Heart left ventricle (tissue), 13 donors: ENCODE measurements at regions not wholly inside any gene's neighbourhood (a gene's known extent, or its start where the extent isn't known, plus 50 kb on each side); places are given as distances from the start of the nearest gene placed in this dataset.

ENCODE experiments used
- POLR2A ChIP-seq, 2 donors: fragments of 450-650 bp; IDR thresholded peaks; one replicate each; pipeline ENCODE4 v1.6.1; 2017; ENCODE audit warnings: antibody characterized with exemption in 2 of 2, mild to moderate bottlenecking in 2 of 2, moderate library complexity in 2 of 2
- TF ChIP-seq, protein P1 (sequence below), 12 donors: fragments of 200-600 bp; sonication (generic) in 4 of 12; IDR thresholded peaks; one replicate each; pipeline versions ENCODE4 v1.5.0 to v1.8.0; 2018 to 2022; ENCODE audit warnings: antibody characterized with exemption in 12 of 12, mild to moderate bottlenecking in 5 of 12
- donor health status: ischemic (EF 13 %, LVEDD 7.1; RV severe dilation, severe dysfunction).
- donor health status: DM: no; HTN: yes; CAD: no.
- donor health status: DM: no; HTN: no; CAD: no.
- donor health status: ischemic (EF 25% LVEDD 6.9; RV normal size, moderate dysfunction).
- donor health status: ischemic (EF 25% LVEDD 5.7; RV mildly dilated, moderate dysfunction).
- donor health status: ischemic (EF 35%, LVEDD 5.7; RV mildly dilated, moderate dysfunction).
- donor health status: nonischemic (EF 11% LVEDD 7.7; RV severe dilation, severe dysfunction).
- donor health status: DM: yes; HTN: yes; CAD: no.
- donor health status: PGD.
- donor health status: ischemic (EF 29% LVEDD 5.4; RV normal size, mild dysfunction).
- donor health status: nonischemic (EF 23%, LVEDD 6.1; RV moderate dilation, normal function).

DNA sequence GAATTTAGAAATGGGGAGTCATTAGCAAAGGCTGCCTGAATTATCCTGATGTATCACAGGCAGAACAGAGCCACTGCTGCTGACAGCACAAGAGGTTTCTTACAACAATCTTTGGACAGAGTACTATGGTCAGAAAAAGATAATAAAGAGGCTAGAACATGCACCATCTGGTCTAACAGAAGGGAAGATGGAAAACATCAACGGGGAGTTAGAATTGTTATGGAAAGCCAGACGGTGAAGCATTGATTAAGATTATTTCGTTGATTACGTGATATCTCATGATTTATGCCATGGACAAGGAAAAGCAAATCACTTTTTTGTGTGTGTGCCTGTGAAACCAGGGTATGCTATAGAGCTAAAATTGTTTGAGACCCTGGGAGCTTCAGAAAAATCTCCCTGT is 409.4 kb upstream of the ETAA1 start:
- TF ChIP-seq, protein P1, sequence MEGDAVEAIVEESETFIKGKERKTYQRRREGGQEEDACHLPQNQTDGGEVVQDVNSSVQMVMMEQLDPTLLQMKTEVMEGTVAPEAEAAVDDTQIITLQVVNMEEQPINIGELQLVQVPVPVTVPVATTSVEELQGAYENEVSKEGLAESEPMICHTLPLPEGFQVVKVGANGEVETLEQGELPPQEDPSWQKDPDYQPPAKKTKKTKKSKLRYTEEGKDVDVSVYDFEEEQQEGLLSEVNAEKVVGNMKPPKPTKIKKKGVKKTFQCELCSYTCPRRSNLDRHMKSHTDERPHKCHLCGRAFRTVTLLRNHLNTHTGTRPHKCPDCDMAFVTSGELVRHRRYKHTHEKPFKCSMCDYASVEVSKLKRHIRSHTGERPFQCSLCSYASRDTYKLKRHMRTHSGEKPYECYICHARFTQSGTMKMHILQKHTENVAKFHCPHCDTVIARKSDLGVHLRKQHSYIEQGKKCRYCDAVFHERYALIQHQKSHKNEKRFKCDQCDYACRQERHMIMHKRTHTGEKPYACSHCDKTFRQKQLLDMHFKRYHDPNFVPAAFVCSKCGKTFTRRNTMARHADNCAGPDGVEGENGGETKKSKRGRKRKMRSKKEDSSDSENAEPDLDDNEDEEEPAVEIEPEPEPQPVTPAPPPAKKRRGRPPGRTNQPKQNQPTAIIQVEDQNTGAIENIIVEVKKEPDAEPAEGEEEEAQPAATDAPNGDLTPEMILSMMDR (IDR thresholded peaks at IDR 0.05), result no peak
- TF ChIP-seq POLR2A (IDR thresholded peaks at IDR 0.05), result no peak
